ENCODE measurements at regions not wholly inside any gene's neighbourhood (a gene's known extent, or its start where the extent isn't known, plus 50 kb on each side); places are given as distances from the start of the nearest gene placed in this dataset.

- TF ChIP-seq PBX3 (IDR thresholded peaks at IDR 0.05) (no peak), RAD21 (IDR thresholded peaks at IDR 0.05; ENCODE audit: low read length) (no peak), FOXM1 (IDR thresholded peaks at IDR 0.05; ENCODE audit: low read depth) (no peak), USF2 (IDR thresholded peaks at IDR 0.05; ENCODE audit: borderline replicate concordance, low read depth, low read length) (no peak), SIN3A (IDR thresholded peaks at IDR 0.05; ENCODE audit: borderline replicate concordance, low read depth, low read length) (no peak)
- TF ChIP-seq, protein P1, sequence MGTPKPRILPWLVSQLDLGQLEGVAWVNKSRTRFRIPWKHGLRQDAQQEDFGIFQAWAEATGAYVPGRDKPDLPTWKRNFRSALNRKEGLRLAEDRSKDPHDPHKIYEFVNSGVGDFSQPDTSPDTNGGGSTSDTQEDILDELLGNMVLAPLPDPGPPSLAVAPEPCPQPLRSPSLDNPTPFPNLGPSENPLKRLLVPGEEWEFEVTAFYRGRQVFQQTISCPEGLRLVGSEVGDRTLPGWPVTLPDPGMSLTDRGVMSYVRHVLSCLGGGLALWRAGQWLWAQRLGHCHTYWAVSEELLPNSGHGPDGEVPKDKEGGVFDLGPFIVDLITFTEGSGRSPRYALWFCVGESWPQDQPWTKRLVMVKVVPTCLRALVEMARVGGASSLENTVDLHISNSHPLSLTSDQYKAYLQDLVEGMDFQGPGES (IDR thresholded peaks at IDR 0.05; ENCODE audit: low read depth, low read length): no peak
These were observed 70.8 kb downstream of the RWDD3 start (continued) for GRCh38 chr1:95304803-95305202.

- TF ChIP-seq RAD21 (IDR thresholded peaks at IDR 0.05; ENCODE audit: low read length) (peak; percentile 8; the same call in 1 of the 2 replicates), GATA2 (CRISPR knock-in tag; IDR thresholded peaks at IDR 0.05) (no peak)
- Histone ChIP-seq H3K9ac (no peak overlapping the region), H3K4me1 (ENCODE audit: control insufficient read depth in 1 of 2, insufficient read depth in 2 of 2, low read depth in 1 of 2, low read length in 1 of 2) (peaks cover 0 to 34% of the 10 kb centered on the region in 2 experiments; a peak in 2 of 4 replicates), H3K36me3 (replicated peaks in 1 of 2; ENCODE audit: control insufficient read depth in 1 of 2, insufficient read depth in 2 of 2, low read length in 1 of 2) (no peaks in the 10 kb centered on the region), H3K27ac (ENCODE audit: low read depth in 2 of 2, low read length in 1 of 2) (peak overlapping the region in 1 of 2 experiments; percentile 83; a peak in 2 of 4 replicates), H4K20me1 (ENCODE audit: insufficient read depth) (no peaks in the 10 kb centered on the region), H3K4me2 (no peak overlapping the region), H3K79me2 (ENCODE audit: insufficient read depth) (no peaks in the 10 kb centered on the region), H3K9me2 (no peaks in the 10 kb centered on the region), H3K27me3 (ENCODE audit: insufficient read depth) (no peaks in the 10 kb centered on the region; the same call in 1 of the 2 replicates), H3K9me3 (no peaks in the 10 kb centered on the region), H2AFZ (ENCODE audit: low read depth) (no peak overlapping the region), H3K4me3 (ENCODE audit: low read depth in 2 of 2, low read length in 1 of 2) (peak overlapping the region in 1 of 2 experiments; percentile 41; a peak in 1 of 4 replicates), H3F3A (replicated peaks; ENCODE audit: insufficient read depth) (no peaks in the 10 kb centered on the region)
- ChIA-PET CTCF (interaction anchor here (0.7 to 2.7 kb wide), 8 partner anchors 17 to 750 kb away, joined by 3 to 26 read pairs (median 4); no protein-coding TSS in a partner anchor), POLR2A (interaction anchor here (0.5 to 1.2 kb wide), 2 partner anchors 334 to 750 kb away, joined by 3 to 5 read pairs; no protein-coding TSS in a partner anchor)
- no peak for DNase-seq
- 61% methylated on average over 6 of the region's 6 CpGs for WGBS (ENCODE audit: low lambda C conversion rate)
These were observed 74.4 kb downstream of the RWDD3 start for GRCh38 chr1:95308276-95309030.

- Histone ChIP-seq H3K4me3 (ENCODE audit: low read depth in 2 of 2, low read length in 1 of 2) (peak overlapping the region in 1 of 2 experiments; percentile 41; a peak in 1 of 4 replicates), H3F3A (replicated peaks; ENCODE audit: insufficient read depth) (no peaks in the 10 kb centered on the region), H3K27me3 (ENCODE audit: insufficient read depth) (no peaks in the 10 kb centered on the region; the same call in 1 of the 2 replicates), H3K9me2 (no peaks in the 10 kb centered on the region), H4K20me1 (ENCODE audit: insufficient read depth) (no peaks in the 10 kb centered on the region), H3K79me2 (ENCODE audit: insufficient read depth) (no peaks in the 10 kb centered on the region), H3K36me3 (replicated peaks in 1 of 2; ENCODE audit: control insufficient read depth in 1 of 2, insufficient read depth in 2 of 2, low read length in 1 of 2) (no peaks in the 10 kb centered on the region), H3K9ac (no peak overlapping the region), H3K27ac (ENCODE audit: low read depth in 2 of 2, low read length in 1 of 2) (peak overlapping the region in 1 of 2 experiments; percentile 100; a peak in 2 of 4 replicates), H3K9me3 (no peaks in the 10 kb centered on the region), H2AFZ (ENCODE audit: low read depth) (no peak overlapping the region), H3K4me2 (no peak overlapping the region), H3K4me1 (ENCODE audit: control insufficient read depth in 1 of 2, insufficient read depth in 2 of 2, low read depth in 1 of 2, low read length in 1 of 2) (peaks cover 0 to 39% of the 10 kb centered on the region in 2 experiments; a peak in 2 of 4 replicates)
- ChIA-PET POLR2A (interaction anchor here (0.5 to 1.2 kb wide), 4 partner anchors 73 to 750 kb away, joined by 3 to 5 read pairs (median 3); no protein-coding TSS in a partner anchor), CTCF (interaction anchor here (0.7 to 2.7 kb wide), 18 partner anchors 16 to 927 kb away, joined by 3 to 26 read pairs (median 4); no protein-coding TSS in a partner anchor)
- WGBS (ENCODE audit: low lambda C conversion rate): 10% methylated on average over 2 of the region's 2 CpGs
- peak; percentile 73 for DNase-seq
- no peak for TF ChIP-seq NRF1 (IDR thresholded peaks at IDR 0.05; ENCODE audit: low read depth, low read length)
- peak; percentile 63; the same call in 1 of the 2 replicates for TF ChIP-seq MXI1 (IDR thresholded peaks at IDR 0.05; ENCODE audit: low read depth, low read length)
- no peak for TF ChIP-seq ELF1 (IDR thresholded peaks at IDR 0.05)
- no peak for TF ChIP-seq FOSL2 (IDR thresholded peaks at IDR 0.05; ENCODE audit: borderline replicate concordance, low read depth)
- no peak for TF ChIP-seq ZBTB33 (IDR thresholded peaks at IDR 0.05; ENCODE audit: borderline replicate concordance, low read depth)
- no peak for TF ChIP-seq EZH2phosphoT487 (IDR thresholded peaks at IDR 0.05; ENCODE audit: borderline replicate concordance, low read depth)
- peak; percentile 91 for TF ChIP-seq RAD21 (IDR thresholded peaks at IDR 0.05; ENCODE audit: low read length)
- TF ChIP-seq RXRA (IDR thresholded peaks at IDR 0.05; ENCODE audit: borderline replicate concordance, low read depth): no peak
- TF ChIP-seq PBX3 (IDR thresholded peaks at IDR 0.05): no peak
- peak in 1 of 2 experiments; percentile 37; a peak in 2 of 4 replicates for TF ChIP-seq EP300 (IDR thresholded peaks at IDR 0.05; ENCODE audit: borderline replicate concordance in 1 of 2, low read depth in 1 of 2, low read length in 1 of 2)
- TF ChIP-seq GATA2 (CRISPR knock-in tag; IDR thresholded peaks at IDR 0.05): no peak
- no peak for TF ChIP-seq TCF12 (IDR thresholded peaks at IDR 0.05)
These were observed 75.0 kb downstream of the RWDD3 start for GRCh38 chr1:95309031-95309471.

Measured in SK-N-SH (cell line).